HG03135 (cell line): ENCODE measurements at regions not wholly inside any gene's neighbourhood (a gene's known extent, or its start where the extent isn't known, plus 50 kb on each side); places are given as distances from the start of the nearest gene placed in this dataset.
"Not testable (repeated sequence)": the region's sequence is repeated elsewhere in the genome, so short reads cannot be mapped to it uniquely, and the experiment has no call there.

Experiments
- ATAC-seq: cut with Tn5 transposase; IDR thresholded peaks from one replicate; pipeline ENCODE4 v1.9.1; 2021; ENCODE audit warnings: mild to moderate bottlenecking, moderate library complexity; ENCODE audit not compliant: unreplicated experiment

DNA sequence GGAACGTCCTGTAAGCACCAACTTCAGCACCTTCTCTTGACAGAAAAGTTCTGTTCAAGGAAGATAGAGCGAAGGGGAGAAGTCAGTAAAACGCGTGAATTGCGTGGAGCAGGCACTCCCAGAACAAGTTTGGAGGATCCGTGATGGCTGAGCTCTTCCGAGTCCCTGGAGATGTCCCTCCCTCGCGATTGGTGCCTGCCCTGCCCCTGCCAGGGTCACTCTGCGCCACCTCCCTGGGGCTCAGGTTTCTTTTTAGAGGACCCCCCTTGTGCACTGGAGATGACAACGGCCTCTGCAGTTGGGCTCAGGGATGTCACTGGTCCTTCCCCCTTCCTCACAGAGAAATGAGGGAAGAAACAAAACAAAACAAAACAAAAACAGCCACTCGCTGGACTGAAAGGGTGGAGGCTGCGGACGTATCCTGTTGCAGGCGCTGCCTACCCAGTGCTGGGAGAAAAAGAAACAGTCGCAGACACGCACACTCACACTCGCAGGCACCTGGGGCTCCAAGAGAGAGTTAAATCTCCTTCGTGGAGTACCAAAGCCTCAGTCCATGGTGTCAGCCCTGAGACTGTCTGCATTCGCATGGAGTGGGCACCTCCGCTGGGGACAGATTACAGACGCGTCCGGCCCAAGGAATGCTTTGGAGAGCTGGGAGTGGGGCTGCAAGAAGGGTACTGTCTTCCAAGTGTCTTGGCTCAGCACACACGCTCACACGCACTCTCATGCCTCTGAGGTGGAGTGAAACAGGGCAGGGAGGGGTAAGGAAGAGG lies 512.7 kb downstream of the SLCO4C1 start:
- ATAC-seq: no peak

- ATAC-seq: no peak
These were observed 513.6 kb downstream of the SLCO4C1 start for GRCh38 chr5:101782352-101783103.

- no peak for ATAC-seq
These were observed 545.0 kb downstream of the SLCO4C1 start for GRCh38 chr5:101751105-101751504.

- not testable (repeated sequence) for ATAC-seq
These were observed 553.1 kb downstream of the SLCO4C1 start for GRCh38 chr5:101743000-101743399.

GRCh38 chr5:101728933-101729332 lies 567.2 kb downstream of the SLCO4C1 start:
- ATAC-seq: no peak

GRCh38 chr5:101721543-101721942 lies 574.5 kb downstream of the SLCO4C1 start:
- no peak for ATAC-seq

DNA sequence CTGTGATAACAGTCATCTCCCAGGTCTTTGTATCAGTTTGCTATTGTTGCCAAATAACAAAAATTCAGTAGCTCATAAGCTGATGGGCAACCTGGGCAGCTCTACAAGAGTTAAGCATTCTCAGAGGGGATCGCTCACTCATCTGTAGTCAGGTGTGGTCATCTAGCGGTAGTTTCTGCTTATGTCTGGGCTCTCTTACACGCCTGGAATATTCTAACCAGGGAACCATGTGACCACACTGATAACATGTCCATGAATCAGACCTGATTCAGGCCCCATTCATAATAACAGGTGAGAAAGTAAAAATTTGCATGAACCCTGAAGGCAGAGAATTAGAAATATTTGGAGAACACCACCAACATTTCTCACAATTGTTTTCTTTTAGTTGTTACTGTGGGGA lies 576.1 kb downstream of the SLCO4C1 start:
- ATAC-seq: no peak

DNA sequence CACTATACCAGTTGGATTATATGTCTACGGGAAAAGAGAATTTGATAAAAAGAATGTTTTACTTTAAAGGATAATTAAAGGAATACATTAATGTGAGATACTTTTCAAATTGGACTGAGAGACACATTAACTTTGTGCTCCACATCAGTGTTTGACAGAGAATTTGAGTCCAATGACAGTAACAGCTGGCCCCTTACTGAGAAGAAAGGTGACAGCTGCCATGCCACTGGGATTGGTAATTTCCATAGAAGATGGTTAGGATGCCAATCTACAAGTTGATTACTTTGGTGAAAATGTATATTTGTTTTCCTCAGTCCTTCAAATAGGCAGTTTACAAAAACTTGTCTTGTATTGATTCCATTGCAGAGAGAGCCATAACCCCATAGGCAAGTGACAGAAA lies 578.4 kb downstream of the SLCO4C1 start:
- no peak for ATAC-seq

GRCh38 chr5:101716941-101717340 lies 579.1 kb downstream of the SLCO4C1 start:
- no peak for ATAC-seq

DNA sequence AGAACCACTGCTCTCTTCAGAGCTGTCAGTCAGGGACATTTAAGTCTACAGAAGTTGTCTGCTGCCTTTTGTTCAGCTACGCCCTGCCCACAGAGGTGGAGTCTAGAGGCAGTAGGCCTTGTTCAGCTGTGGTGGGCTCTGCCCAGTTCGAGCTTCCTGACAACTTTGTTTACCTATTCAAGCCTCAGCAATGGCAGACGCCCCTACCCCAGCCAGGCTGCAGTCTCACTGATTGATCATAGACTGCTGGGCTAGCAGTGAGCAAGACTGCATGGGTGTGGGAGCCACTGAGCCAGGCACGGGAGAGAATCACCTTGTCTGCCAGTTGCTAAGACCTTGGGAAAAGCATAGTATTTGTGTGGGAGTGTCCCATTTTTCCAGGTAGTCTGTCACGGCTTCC lies 580.3 kb downstream of the SLCO4C1 start:
- ATAC-seq: not testable (repeated sequence)

DNA sequence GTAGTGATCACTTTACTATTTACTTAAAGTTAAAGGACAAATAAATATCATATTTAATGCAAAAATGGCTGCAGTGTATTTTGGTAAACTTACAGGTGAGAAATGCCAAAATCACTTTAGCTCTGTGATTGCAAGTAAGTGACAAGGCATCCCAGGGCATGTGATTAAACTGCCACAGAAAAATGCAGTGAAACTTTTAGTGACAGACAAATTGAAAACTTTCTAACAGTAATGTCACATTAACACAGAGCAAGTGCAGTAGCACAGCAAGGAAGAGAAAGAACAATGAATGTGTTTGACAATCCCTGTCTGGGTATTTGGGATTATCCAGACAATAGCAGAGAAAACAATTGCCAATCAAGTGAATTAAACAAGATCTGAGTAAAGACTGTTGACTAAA lies 606.8 kb downstream of the SLCO4C1 start:
- ATAC-seq: no peak

GRCh38 chr5:101688156-101688555 lies 607.9 kb downstream of the SLCO4C1 start:
- no peak for ATAC-seq

GRCh38 chr5:101687349-101687985 lies 608.6 kb downstream of the SLCO4C1 start:
- ATAC-seq: no peak

- ATAC-seq: no peak
These were observed 609.4 kb downstream of the SLCO4C1 start for GRCh38 chr5:101686536-101687157.

DNA sequence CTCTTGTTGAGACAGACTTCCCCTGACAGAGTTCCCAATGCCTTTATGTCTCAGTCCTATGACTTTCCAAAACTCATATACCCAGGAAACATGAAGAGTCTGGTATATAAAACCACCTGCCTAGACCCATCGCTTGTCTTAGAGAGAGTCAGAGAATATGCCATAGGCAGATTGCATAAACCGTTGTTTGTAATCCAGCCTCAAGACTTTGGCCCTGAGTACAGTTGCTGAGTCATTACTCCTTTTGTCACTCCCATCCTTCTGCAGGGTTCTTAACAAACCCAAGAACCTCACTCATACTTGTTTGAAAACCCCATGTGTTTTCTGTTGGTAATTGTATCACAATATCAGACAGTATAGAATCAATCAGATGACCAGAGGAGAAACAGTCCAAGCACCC lies 616.3 kb downstream of the SLCO4C1 start:
- ATAC-seq: no peak

GRCh38 chr5:101678481-101679193 lies 617.4 kb downstream of the SLCO4C1 start:
- ATAC-seq: peak; percentile 78

- no peak for ATAC-seq
These were observed 618.1 kb downstream of the SLCO4C1 start for GRCh38 chr5:101677961-101678360.

GRCh38 chr5:101676646-101677045 lies 619.4 kb downstream of the SLCO4C1 start:
- no peak for ATAC-seq

- ATAC-seq: no peak
These were observed 620.4 kb downstream of the SLCO4C1 start for GRCh38 chr5:101675510-101676219.

DNA sequence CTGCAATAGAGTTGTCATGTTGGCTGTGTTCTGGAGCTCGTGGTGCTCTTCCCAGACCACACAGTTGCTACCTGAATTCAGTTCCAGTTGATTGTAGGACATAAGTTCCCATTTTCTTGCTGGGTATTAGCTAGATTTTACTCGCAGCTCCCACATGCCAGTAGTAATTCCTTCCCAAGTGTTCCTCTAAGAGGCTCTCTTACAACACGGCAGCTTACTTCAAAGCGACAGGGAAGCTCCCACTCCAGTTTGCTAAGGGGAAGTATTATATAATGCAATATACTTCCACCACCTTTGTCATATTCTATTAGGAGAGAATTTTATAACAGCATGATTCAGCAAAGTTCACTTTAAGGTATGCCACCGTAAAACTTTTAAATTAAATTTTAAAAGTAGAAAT lies 623.0 kb downstream of the SLCO4C1 start:
- ATAC-seq: no peak
